Ascending aorta (tissue), 2 donors: ENCODE measurements at regions not wholly inside any gene's neighbourhood (a gene's known extent, or its start where the extent isn't known, plus 50 kb on each side); places are given as distances from the start of the nearest gene placed in this dataset.

Source experiments
- DNase-seq, 2 donors: peaks; one replicate each; pipeline ENCODE4 v3.0.0-alpha.2; 2019; ENCODE audit warnings: low spot score in 2 of 2
- H3K27ac ChIP-seq, 2 donors: fragments of 200-600 bp; sonication (generic); one replicate each; pipeline ENCODE4 v1.5.1; 2016 to 2017; ENCODE audit warnings: mild to moderate bottlenecking in 1 of 2
- H3K27me3 ChIP-seq: fragments of 200-600 bp; sonication (generic); one replicate; pipeline ENCODE4 v1.5.1; 2017
- H3K36me3 ChIP-seq, 2 donors: fragments of 200-600 bp; sonication (generic); one replicate each; pipeline ENCODE4 v1.5.1; 2016
- H3K4me1 ChIP-seq, 2 donors: fragments of 200-600 bp; sonication (generic); one replicate each; pipeline ENCODE4 v1.5.1; 2016 to 2017; ENCODE audit warnings: mild to moderate bottlenecking in 1 of 2
- H3K4me3 ChIP-seq, 2 donors: fragments of 200-600 bp; sonication (generic); one replicate each; pipeline ENCODE4 v1.5.1; 2016 to 2017; ENCODE audit warnings: mild to moderate bottlenecking in 1 of 2
- H3K9me3 ChIP-seq, 2 donors: fragments of 200-600 bp; sonication (generic); one replicate each; pipeline ENCODE4 v1.5.1; 2016
- CTCF ChIP-seq, 3 experiments: fragments of 200-600 bp in 2 of 3; fragments of 450-650 bp in 1 of 3; sonication (generic) in 2 of 3; IDR thresholded peaks; one replicate each; pipeline ENCODE4 v1.5.1; 2016 to 2019; ENCODE audit warnings: antibody characterized with exemption in 3 of 3, mild to moderate bottlenecking in 1 of 3, moderate library complexity in 1 of 3
- intact Hi-C: fragments of 100-400 bp; cut with DNase I; formaldehyde crosslinking; loops from one replicate; pipeline ENCODE4 v1.15.1; 2023

GRCh38 chr13:21796066-21796465 lies 125.2 kb downstream of the FGF9 start:
- Histone ChIP-seq H3K4me3 (no peak overlapping the region), H3K9me3 (no peaks in the 10 kb centered on the region), H3K36me3 (no peaks in the 10 kb centered on the region), H3K27ac (no peak overlapping the region), H3K4me1 (no peaks in the 10 kb centered on the region), H3K27me3 (no peaks in the 10 kb centered on the region)
- no peak for DNase-seq
- intact Hi-C loops, result no loop called here
- no peak for TF ChIP-seq CTCF (IDR thresholded peaks at IDR 0.05)

GRCh38 chr13:21796775-21797514 lies 126.1 kb downstream of the FGF9 start:
- Histone ChIP-seq H3K4me3 (no peak overlapping the region), H3K36me3 (no peaks in the 10 kb centered on the region), H3K27ac (no peak overlapping the region), H3K9me3 (no peaks in the 10 kb centered on the region), H3K4me1 (no peaks in the 10 kb centered on the region), H3K27me3 (no peaks in the 10 kb centered on the region)
- no peak for DNase-seq
- intact Hi-C loops, result no loop called here
- no peak for TF ChIP-seq CTCF (IDR thresholded peaks at IDR 0.05)

- DNase-seq, result no peak
- no peak overlapping the region for H3K4me3 ChIP-seq
- no peaks in the 10 kb centered on the region for H3K9me3 ChIP-seq
- TF ChIP-seq CTCF (IDR thresholded peaks at IDR 0.05), result no peak
- H3K4me1 ChIP-seq, result no peaks in the 10 kb centered on the region
- intact Hi-C loops, result no loop called here
- no peaks in the 10 kb centered on the region for H3K36me3 ChIP-seq
- no peaks in the 10 kb centered on the region for H3K27me3 ChIP-seq
- no peak overlapping the region for H3K27ac ChIP-seq
Observed at GRCh38 chr13:21797736-21798135, 126.9 kb downstream of the FGF9 start.

GRCh38 chr13:21798181-21798580 lies 127.3 kb downstream of the FGF9 start:
- H3K27me3 ChIP-seq, result no peaks in the 10 kb centered on the region
- no peaks in the 10 kb centered on the region for H3K4me1 ChIP-seq
- H3K4me3 ChIP-seq, result no peak overlapping the region
- DNase-seq, result no peak
- H3K9me3 ChIP-seq, result no peaks in the 10 kb centered on the region
- intact Hi-C loops, result no loop called here
- no peak for TF ChIP-seq CTCF (IDR thresholded peaks at IDR 0.05)
- no peaks in the 10 kb centered on the region for H3K36me3 ChIP-seq
- H3K27ac ChIP-seq, result no peak overlapping the region

- no peak overlapping the region for H3K4me3 ChIP-seq
- no peaks in the 10 kb centered on the region for H3K4me1 ChIP-seq
- no peaks in the 10 kb centered on the region for H3K9me3 ChIP-seq
- no peaks in the 10 kb centered on the region for H3K36me3 ChIP-seq
- H3K27ac ChIP-seq, result no peak overlapping the region
- no peak for DNase-seq
- intact Hi-C loops, result no loop called here
- no peaks in the 10 kb centered on the region for H3K27me3 ChIP-seq
- no peak for TF ChIP-seq CTCF (IDR thresholded peaks at IDR 0.05)
Observed at GRCh38 chr13:21799671-21800070, 128.8 kb downstream of the FGF9 start.
